ENCODE measurements at regions not wholly inside any gene's neighbourhood (a gene's known extent, or its start where the extent isn't known, plus 50 kb on each side); places are given as distances from the start of the nearest gene placed in this dataset.
A peak's percentile ranks its signal among the peaks of the same experiment; 100 is the strongest.

- in situ Hi-C loops (cut with HindIII; ENCODE audit: low sequenced_read_pairs) = no loop called here
- DNase-seq (ENCODE audit: low spot score) = no peak
Measured at GRCh38 chr4:98773638-98774037, 115.2 kb upstream of the TSPAN5 start.

- in situ Hi-C loops (cut with HindIII; ENCODE audit: low sequenced_read_pairs) = no loop called here
- no peak for DNase-seq (ENCODE audit: low spot score)
Measured at GRCh38 chr4:98771959-98772632, 113.7 kb upstream of the TSPAN5 start.

GRCh38 chr4:98765771-98766170 is 107.4 kb upstream of the TSPAN5 start:
- in situ Hi-C loops (cut with HindIII; ENCODE audit: low sequenced_read_pairs) = no loop called here
- DNase-seq (ENCODE audit: low spot score) = no peak

GRCh38 chr4:98758182-98758581 is 99.8 kb upstream of the TSPAN5 start:
- in situ Hi-C loops (cut with HindIII; ENCODE audit: low sequenced_read_pairs) = no loop called here

GRCh38 chr4:98754736-98755135 is 96.3 kb upstream of the TSPAN5 start:
- no peak for DNase-seq (ENCODE audit: low spot score)
- in situ Hi-C loops (cut with HindIII; ENCODE audit: low sequenced_read_pairs) = no loop called here

More at GRCh38 chr4:98758182-98758581, 99.8 kb upstream of the TSPAN5 start:
- no peak for DNase-seq (ENCODE audit: low spot score)

GRCh38 chr4:98749206-98749605 is 90.8 kb upstream of the TSPAN5 start:
- no peak for DNase-seq (ENCODE audit: low spot score)
- in situ Hi-C loops (cut with HindIII; ENCODE audit: low sequenced_read_pairs) = no loop called here

GRCh38 chr4:98748609-98749008 is 90.2 kb upstream of the TSPAN5 start:
- no peak for DNase-seq (ENCODE audit: low spot score)
- in situ Hi-C loops (cut with HindIII; ENCODE audit: low sequenced_read_pairs) = no loop called here

GRCh38 chr4:98747393-98748091 is 89.1 kb upstream of the TSPAN5 start:
- in situ Hi-C loops (cut with HindIII; ENCODE audit: low sequenced_read_pairs) = no loop called here
- DNase-seq (ENCODE audit: low spot score) = no peak

GRCh38 chr4:98746936-98747335 is 88.5 kb upstream of the TSPAN5 start:
- DNase-seq (ENCODE audit: low spot score) = no peak
- in situ Hi-C loops (cut with HindIII; ENCODE audit: low sequenced_read_pairs) = no loop called here

- no peak for DNase-seq (ENCODE audit: low spot score)
- in situ Hi-C loops (cut with HindIII; ENCODE audit: low sequenced_read_pairs) = no loop called here
Measured at GRCh38 chr4:98746530-98746929, 88.1 kb upstream of the TSPAN5 start.

- in situ Hi-C loops (cut with HindIII; ENCODE audit: low sequenced_read_pairs) = no loop called here
- peak; percentile 63 for DNase-seq (ENCODE audit: low spot score)
Measured at GRCh38 chr4:98745366-98745765, 87.0 kb upstream of the TSPAN5 start.

- in situ Hi-C loops (cut with HindIII; ENCODE audit: low sequenced_read_pairs) = no loop called here
- no peak for DNase-seq (ENCODE audit: low spot score)
Measured at GRCh38 chr4:98744372-98745150, 86.2 kb upstream of the TSPAN5 start.

- DNase-seq (ENCODE audit: low spot score) = no peak
- in situ Hi-C loops (cut with HindIII; ENCODE audit: low sequenced_read_pairs) = no loop called here
Measured at GRCh38 chr4:98741952-98742351, 83.5 kb upstream of the TSPAN5 start.

- DNase-seq (ENCODE audit: low spot score) = no peak
- in situ Hi-C loops (cut with HindIII; ENCODE audit: low sequenced_read_pairs) = no loop called here
Measured at GRCh38 chr4:98739751-98740150, 81.3 kb upstream of the TSPAN5 start.

GRCh38 chr4:98733601-98734000 is 75.2 kb upstream of the TSPAN5 start:
- peak; percentile 91 for DNase-seq (ENCODE audit: low spot score)
- in situ Hi-C loops (cut with HindIII; ENCODE audit: low sequenced_read_pairs) = no loop called here

- in situ Hi-C loops (cut with HindIII; ENCODE audit: low sequenced_read_pairs) = no loop called here
- DNase-seq (ENCODE audit: low spot score) = no peak
Measured at GRCh38 chr4:98728871-98729270, 70.5 kb upstream of the TSPAN5 start.

GRCh38 chr4:98728433-98728832 is 70.0 kb upstream of the TSPAN5 start:
- DNase-seq (ENCODE audit: low spot score) = no peak
- in situ Hi-C loops (cut with HindIII; ENCODE audit: low sequenced_read_pairs) = no loop called here

GRCh38 chr4:98722000-98722399 is 63.6 kb upstream of the TSPAN5 start:
- in situ Hi-C loops (cut with HindIII; ENCODE audit: low sequenced_read_pairs) = no loop called here
- DNase-seq (ENCODE audit: low spot score) = no peak

GRCh38 chr4:98720871-98721480 is 62.6 kb upstream of the TSPAN5 start:
- in situ Hi-C loops (cut with HindIII; ENCODE audit: low sequenced_read_pairs) = no loop called here
- DNase-seq (ENCODE audit: low spot score) = no peak

GRCh38 chr4:98716796-98717195 is 58.4 kb upstream of the TSPAN5 start:
- in situ Hi-C loops (cut with HindIII; ENCODE audit: low sequenced_read_pairs) = no loop called here
- DNase-seq (ENCODE audit: low spot score) = no peak

Data from G401 (cell line).